Ectodermal cell (in vitro differentiated cells): ENCODE measurements at regions not wholly inside any gene's neighbourhood (a gene's known extent, or its start where the extent isn't known, plus 50 kb on each side); places are given as distances from the start of the nearest gene placed in this dataset.

Source experiments
- H3K27ac ChIP-seq: 2 replicates; pipeline ENCODE4 v1.7.0; 2013; ENCODE audit warnings: mild to moderate bottlenecking, low read depth, low read length; ENCODE audit not compliant: insufficient read depth, poor library complexity, severe bottlenecking
- H3K27me3 ChIP-seq: 2 replicates; pipeline ENCODE4 v1.7.0; 2013; ENCODE audit warnings: mild to moderate bottlenecking, low read length; ENCODE audit not compliant: insufficient read depth, control insufficient read depth, poor library complexity, severe bottlenecking
- H3K36me3 ChIP-seq: one replicate; pipeline ENCODE4 v1.7.0; 2013; ENCODE audit warnings: low read length; ENCODE audit not compliant: control insufficient read depth, insufficient read depth
- H3K4me1 ChIP-seq: one replicate; pipeline ENCODE4 v1.7.0; 2013; ENCODE audit warnings: low read length; ENCODE audit not compliant: control insufficient read depth, insufficient read depth
- H3K4me3 ChIP-seq: 2 replicates; pipeline ENCODE4 v1.7.0; 2013; ENCODE audit warnings: low read depth, low read length, control low read depth; ENCODE audit not compliant: insufficient read depth
- H3K9me3 ChIP-seq: 2 replicates; pipeline ENCODE4 v1.7.0; 2013; ENCODE audit warnings: mild to moderate bottlenecking, low read length, moderate library complexity; ENCODE audit not compliant: control insufficient read depth
- WGBS, 2 experiments: methylation state at CpG; one replicate each; pipeline ENCODE4 v1.1.7; 2013; ENCODE audit warnings: missing lambda C conversion rate in 2 of 2; 5-methylcytosine and 5-hydroxymethylcytosine counted together

GRCh38 chr15:70533931-70534742 is 229.2 kb downstream of the UACA start:
- H3K27ac ChIP-seq: no peak overlapping the region
- no peaks in the 10 kb centered on the region for H3K36me3 ChIP-seq
- H3K9me3 ChIP-seq: no peaks in the 10 kb centered on the region
- 88% methylated on average over 4 of the region's 4 CpGs for WGBS, 2 experiments
- H3K4me3 ChIP-seq: no peak overlapping the region
- no peaks in the 10 kb centered on the region for H3K27me3 ChIP-seq
- H3K4me1 ChIP-seq: peaks cover 24% of the 10 kb centered on the region

GRCh38 chr15:70532531-70533186 is 230.7 kb downstream of the UACA start:
- Histone ChIP-seq H3K4me3 (no peak overlapping the region), H3K27me3 (no peaks in the 10 kb centered on the region), H3K4me1 (peaks cover 24% of the 10 kb centered on the region), H3K36me3 (no peaks in the 10 kb centered on the region), H3K27ac (no peak overlapping the region), H3K9me3 (no peaks in the 10 kb centered on the region)
- 93 to 94% methylated on average over 5 of the region's 5 CpGs for WGBS, 2 experiments

GRCh38 chr15:70531576-70531975 is 231.8 kb downstream of the UACA start:
- H3K4me1 ChIP-seq: peaks cover 26% of the 10 kb centered on the region
- H3K4me3 ChIP-seq: no peak overlapping the region
- H3K27ac ChIP-seq: no peak overlapping the region
- WGBS, 2 experiments: 95 to 96% methylated on average over 2 of the region's 2 CpGs
- H3K36me3 ChIP-seq: no peaks in the 10 kb centered on the region
- H3K9me3 ChIP-seq: no peaks in the 10 kb centered on the region
- no peaks in the 10 kb centered on the region for H3K27me3 ChIP-seq

- Histone ChIP-seq H3K36me3 (no peaks in the 10 kb centered on the region), H3K27ac (no peak overlapping the region), H3K27me3 (no peaks in the 10 kb centered on the region), H3K4me1 (peaks cover 22% of the 10 kb centered on the region), H3K4me3 (no peak overlapping the region), H3K9me3 (no peaks in the 10 kb centered on the region)
- WGBS, 2 experiments: 87 to 89% methylated on average over 8 of the region's 8 CpGs
Measured at GRCh38 chr15:70530906-70531305, 232.5 kb downstream of the UACA start.

GRCh38 chr15:70530503-70530902 is 232.9 kb downstream of the UACA start:
- H3K27ac ChIP-seq: no peak overlapping the region
- H3K4me3 ChIP-seq: no peak overlapping the region
- peaks cover 18% of the 10 kb centered on the region for H3K4me1 ChIP-seq
- 83% methylated on average over 4 of the region's 4 CpGs for WGBS, 2 experiments
- H3K27me3 ChIP-seq: no peaks in the 10 kb centered on the region
- H3K9me3 ChIP-seq: no peaks in the 10 kb centered on the region
- no peaks in the 10 kb centered on the region for H3K36me3 ChIP-seq

- no peak overlapping the region for H3K4me3 ChIP-seq
- H3K9me3 ChIP-seq: no peaks in the 10 kb centered on the region
- H3K36me3 ChIP-seq: no peaks in the 10 kb centered on the region
- 82 to 87% methylated on average over 5 of the region's 5 CpGs for WGBS, 2 experiments
- peaks cover 14% of the 10 kb centered on the region for H3K4me1 ChIP-seq
- H3K27me3 ChIP-seq: no peaks in the 10 kb centered on the region
- no peak overlapping the region for H3K27ac ChIP-seq
Measured at GRCh38 chr15:70530017-70530499, 233.3 kb downstream of the UACA start.

- H3K27ac ChIP-seq: no peak overlapping the region
- peaks cover 3% of the 10 kb centered on the region for H3K4me1 ChIP-seq
- H3K36me3 ChIP-seq: no peaks in the 10 kb centered on the region
- no peaks in the 10 kb centered on the region for H3K27me3 ChIP-seq
- WGBS, 2 experiments: 81% methylated on average over 4 of the region's 4 CpGs
- H3K4me3 ChIP-seq: no peak overlapping the region
- H3K9me3 ChIP-seq: no peaks in the 10 kb centered on the region
Measured at GRCh38 chr15:70528816-70529215, 234.5 kb downstream of the UACA start.

DNA sequence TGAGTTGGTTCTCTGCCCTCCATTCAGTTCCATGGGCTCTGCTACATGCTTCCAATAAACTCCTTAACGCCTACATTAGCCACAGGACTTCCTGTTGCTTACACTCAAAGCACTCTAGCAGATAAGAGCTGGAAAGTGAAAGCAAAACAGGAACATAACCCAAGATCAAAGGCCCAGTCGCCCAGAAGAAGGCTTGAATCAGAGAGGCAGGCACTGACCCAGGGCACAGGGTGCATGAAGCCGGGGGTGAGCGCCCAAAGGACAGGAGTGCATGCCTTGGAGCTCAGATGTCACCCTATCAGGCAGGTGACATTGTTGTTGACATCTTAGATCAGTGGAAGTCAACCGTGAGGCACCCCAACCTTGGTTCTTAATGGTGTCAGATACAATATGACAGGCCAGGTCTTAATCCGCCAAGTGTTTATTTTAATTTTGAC is 235.1 kb downstream of the UACA start:
- Histone ChIP-seq H3K27ac (no peak overlapping the region), H3K4me1 (peaks cover 3% of the 10 kb centered on the region), H3K36me3 (no peaks in the 10 kb centered on the region), H3K27me3 (no peaks in the 10 kb centered on the region), H3K9me3 (no peaks in the 10 kb centered on the region), H3K4me3 (no peak overlapping the region)
- 92 to 94% methylated on average over 6 of the region's 6 CpGs for WGBS, 2 experiments

DNA sequence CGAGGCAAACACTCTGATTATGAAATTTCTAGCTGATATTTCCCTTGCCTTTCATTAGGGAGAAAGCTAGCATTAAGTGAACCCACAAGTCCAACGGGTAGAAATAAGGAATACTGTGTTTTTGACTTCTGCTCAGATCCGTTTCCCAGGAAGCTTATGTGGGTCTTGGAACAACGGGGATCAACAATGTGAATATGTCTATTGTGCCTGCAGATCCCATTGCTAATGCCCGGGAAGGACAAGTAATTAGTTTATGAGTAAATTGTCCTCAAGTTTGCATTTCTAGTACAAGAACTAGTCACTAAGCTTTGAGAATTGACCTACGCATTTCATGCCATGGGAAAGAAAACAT is 236.4 kb downstream of the UACA start:
- no peak overlapping the region for H3K27ac ChIP-seq
- no peaks in the 10 kb centered on the region for H3K9me3 ChIP-seq
- peaks cover 3% of the 10 kb centered on the region for H3K4me1 ChIP-seq
- no peak overlapping the region for H3K4me3 ChIP-seq
- no peaks in the 10 kb centered on the region for H3K27me3 ChIP-seq
- WGBS, 2 experiments: 91 to 93% methylated on average over 6 of the region's 6 CpGs
- no peaks in the 10 kb centered on the region for H3K36me3 ChIP-seq

GRCh38 chr15:70526221-70526973 is 237.0 kb downstream of the UACA start:
- H3K36me3 ChIP-seq: no peaks in the 10 kb centered on the region
- WGBS, 2 experiments: 88% methylated on average over 12 of the region's 12 CpGs
- no peak overlapping the region for H3K27ac ChIP-seq

More at GRCh38 chr15:70526221-70526973, 237.0 kb downstream of the UACA start:
- H3K4me3 ChIP-seq: no peak overlapping the region
- H3K27me3 ChIP-seq: no peaks in the 10 kb centered on the region
- no peaks in the 10 kb centered on the region for H3K9me3 ChIP-seq
- peaks cover 3% of the 10 kb centered on the region for H3K4me1 ChIP-seq
